Epithelial cell of prostate (primary cell): ENCODE measurements at regions not wholly inside any gene's neighbourhood (a gene's known extent, or its start where the extent isn't known, plus 50 kb on each side); places are given as distances from the start of the nearest gene placed in this dataset.
"Not testable (repeated sequence)": the region's sequence is repeated elsewhere in the genome, so short reads cannot be mapped to it uniquely, and the experiment has no call there.

ENCODE experiments used
- DNase-seq: peaks from one replicate; pipeline ENCODE4 v3.0.0-alpha.2; 2011; ENCODE audit warnings: low read depth, low spot score
- H3K27ac ChIP-seq: fragments of 450-650 bp; 2 replicates; pipeline ENCODE4 v1.5.1; 2017; ENCODE audit warnings: mild to moderate bottlenecking

- not testable (repeated sequence) for DNase-seq, H3K27ac ChIP-seq
Measured at GRCh38 chr2:91422102-91422501, 2730.6 kb downstream of the RPIA start.

DNA sequence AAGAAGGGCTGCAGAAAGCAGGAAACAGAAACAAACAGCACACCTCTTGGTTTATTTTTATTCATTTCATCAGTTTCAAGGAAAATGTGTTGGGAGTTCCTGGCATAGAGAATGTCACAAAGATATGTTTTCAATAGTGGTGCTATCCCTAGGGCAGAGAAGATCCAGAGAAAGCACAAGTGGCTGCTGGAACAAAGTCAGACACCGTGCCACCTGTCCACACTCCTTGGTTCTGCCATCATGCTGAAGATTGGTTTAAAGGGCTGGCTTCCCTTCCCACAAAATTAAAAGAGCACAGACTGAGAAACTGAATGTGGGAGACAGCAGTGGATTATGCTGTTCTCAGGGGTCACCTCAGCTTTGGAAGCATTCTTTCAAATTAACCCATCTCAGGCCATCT is 2735.7 kb downstream of the RPIA start:
- not testable (repeated sequence) for DNase-seq

DNA sequence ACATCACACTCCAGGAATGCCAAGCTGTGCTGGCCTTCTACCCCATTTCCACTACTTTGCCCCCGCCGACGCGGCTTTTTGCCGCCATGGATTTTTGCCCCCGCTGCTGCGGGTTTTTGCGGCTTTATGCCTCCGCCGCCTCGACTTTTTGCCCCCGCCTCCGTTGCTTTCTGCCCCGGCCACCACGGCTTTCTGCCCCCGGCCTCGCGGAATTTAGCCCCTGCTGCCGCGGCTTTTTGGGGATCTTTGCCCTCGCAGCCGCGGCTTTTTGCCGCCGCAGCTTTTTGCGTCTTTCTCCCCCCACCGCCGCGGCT is 2750.4 kb downstream of the RPIA start:
- not testable (repeated sequence) for DNase-seq

More for the DNA sequence above, 2735.7 kb downstream of the RPIA start:
- not testable (repeated sequence) for H3K27ac ChIP-seq

GRCh38 chr2:91442246-91442905 is 2750.9 kb downstream of the RPIA start:
- no peak for DNase-seq
- no peak overlapping the region for H3K27ac ChIP-seq

More for the DNA sequence above, 2750.4 kb downstream of the RPIA start:
- H3K27ac ChIP-seq: not testable (repeated sequence)

DNA sequence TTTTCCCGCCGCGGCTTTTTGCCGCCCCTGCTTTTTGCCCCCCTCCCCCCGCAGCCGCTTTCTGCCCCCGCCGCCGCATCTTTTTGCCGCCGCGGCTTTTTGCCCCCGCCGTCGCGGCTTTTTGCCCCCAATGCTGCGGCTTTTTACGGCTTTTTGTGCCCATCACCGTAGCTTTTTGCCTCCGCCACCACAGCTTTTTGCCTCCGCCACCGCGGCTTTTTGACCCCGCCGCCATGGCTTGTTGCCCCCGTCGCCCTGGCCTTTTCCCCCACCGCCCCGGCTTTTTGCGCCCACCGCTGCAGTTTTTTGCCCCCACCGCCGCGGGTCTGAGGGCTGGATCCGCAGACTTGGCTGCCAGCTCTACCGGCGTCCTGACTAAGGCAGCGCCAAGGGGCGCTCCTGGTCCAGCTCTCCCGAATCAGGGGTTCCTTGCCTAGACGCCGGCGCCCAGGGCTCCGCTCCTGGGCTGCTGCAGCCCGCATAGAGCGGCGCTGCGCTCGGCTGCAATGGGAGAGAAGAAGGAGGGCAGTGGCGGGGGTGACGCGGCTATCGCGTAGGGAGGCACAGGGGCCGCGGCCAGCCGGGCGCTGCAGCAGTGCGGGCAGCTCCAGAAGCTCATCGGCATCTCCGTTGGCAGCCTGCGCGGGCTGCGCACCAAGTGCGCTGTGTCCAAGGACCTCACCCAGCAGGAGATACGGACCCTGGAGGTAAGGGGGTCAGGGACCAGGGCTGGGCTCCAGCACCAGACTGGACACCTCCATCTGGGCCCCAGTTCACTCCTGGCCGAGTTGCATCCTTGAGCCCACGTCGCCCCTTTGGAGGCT is 2751.6 kb downstream of the RPIA start:
- not testable (repeated sequence) for DNase-seq, H3K27ac ChIP-seq

- DNase-seq, H3K27ac ChIP-seq: not testable (repeated sequence)
Measured at GRCh38 chr2:91443730-91444115, 2752.2 kb downstream of the RPIA start.

- not testable (repeated sequence) for DNase-seq, H3K27ac ChIP-seq
Measured at GRCh38 chr2:91445705-91446104, 2754.2 kb downstream of the RPIA start.

GRCh38 chr2:91446489-91446888 is 2755.0 kb downstream of the RPIA start:
- not testable (repeated sequence) for H3K27ac ChIP-seq, DNase-seq

GRCh38 chr2:91446915-91447314 is 2755.4 kb downstream of the RPIA start:
- not testable (repeated sequence) for H3K27ac ChIP-seq, DNase-seq

DNA sequence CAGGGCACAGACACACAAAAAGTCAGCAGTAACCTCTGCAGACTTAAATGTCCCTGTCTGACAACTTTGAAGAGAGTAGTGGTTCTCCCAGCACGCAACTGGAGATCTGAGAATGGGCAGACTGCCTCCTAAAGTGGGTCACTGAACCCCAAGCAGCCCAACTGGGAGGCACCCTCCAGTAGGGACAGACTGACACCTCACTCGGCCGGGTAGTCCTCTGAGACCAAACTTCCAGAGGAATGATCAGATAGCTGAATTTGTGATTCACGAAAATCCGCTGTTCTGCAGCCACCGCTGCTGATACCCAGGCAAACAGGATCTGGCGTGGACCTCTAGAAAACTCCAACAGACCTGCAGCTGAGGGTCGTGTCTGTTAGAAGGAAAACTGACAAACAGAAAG is 2756.0 kb downstream of the RPIA start:
- H3K27ac ChIP-seq, DNase-seq: not testable (repeated sequence)

DNA sequence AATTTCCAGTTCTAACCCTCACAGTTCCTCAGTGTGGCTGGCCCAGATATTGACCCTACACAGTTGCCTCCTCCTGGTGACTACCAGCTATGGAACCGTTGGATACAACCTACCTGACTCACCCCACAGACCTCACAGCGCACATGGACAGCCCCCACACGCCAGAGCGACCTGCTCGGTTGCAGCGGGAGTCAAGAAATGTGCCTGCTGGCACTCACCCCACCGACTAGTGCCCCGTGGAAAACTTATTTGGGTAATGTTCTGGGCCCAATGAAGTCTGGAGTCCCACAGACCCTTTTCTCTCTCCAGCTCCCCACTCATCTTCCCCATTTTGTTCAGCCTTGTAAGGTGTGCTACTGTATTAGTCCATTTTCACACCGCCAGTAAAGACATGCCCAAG is 2770.8 kb downstream of the RPIA start:
- DNase-seq: not testable (repeated sequence)

DNA sequence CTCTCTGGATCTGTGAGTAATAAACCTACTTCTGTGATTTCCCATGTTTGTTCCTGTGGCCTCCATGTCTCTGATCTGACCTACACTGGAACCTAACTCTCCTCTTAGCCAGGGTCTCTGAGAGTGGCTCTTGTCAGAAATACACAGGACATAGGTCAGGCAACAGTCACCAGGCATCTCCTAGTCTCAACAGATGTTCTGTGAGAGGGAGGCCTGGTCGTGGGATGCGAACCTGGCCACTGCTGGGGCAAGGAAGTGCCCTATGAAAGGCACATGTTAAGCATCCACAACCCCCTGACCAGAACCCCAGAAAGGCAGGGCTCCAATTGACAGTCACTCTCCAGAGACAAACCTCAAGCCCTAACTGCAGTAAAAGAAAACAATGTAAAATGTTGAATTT is 2771.5 kb downstream of the RPIA start:
- not testable (repeated sequence) for DNase-seq, H3K27ac ChIP-seq

More for the DNA sequence above, 2770.8 kb downstream of the RPIA start:
- H3K27ac ChIP-seq: not testable (repeated sequence)

DNA sequence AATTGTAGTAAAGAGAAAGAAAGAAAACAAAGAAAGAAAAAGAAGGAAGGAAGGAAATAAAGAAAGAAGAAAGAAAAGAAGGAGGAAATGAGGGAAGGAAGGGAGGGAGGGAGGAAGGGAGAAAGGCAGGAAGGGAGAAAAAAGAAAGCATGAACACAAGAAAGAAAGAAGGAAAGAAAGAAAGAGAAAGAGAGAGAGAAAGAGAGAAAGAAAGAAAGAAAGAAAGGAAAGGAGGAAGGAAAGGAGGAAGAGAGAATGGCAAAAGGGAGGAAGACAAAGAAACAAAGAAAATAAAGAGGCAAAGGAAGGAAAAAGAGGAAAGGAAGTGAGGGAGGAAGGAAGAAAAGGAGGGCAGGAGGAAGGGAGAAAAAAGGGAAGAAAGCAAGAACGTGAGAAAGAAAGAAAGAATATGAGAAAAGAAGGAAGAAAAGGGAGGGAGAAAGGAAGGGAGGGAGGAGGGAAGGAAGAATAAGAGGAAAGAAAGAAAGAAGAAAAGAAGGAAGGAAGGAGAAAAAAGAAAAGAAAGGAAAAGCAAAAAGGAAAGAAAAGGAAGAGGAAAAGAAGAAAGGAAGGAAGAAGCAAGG is 2775.4 kb downstream of the RPIA start:
- not testable (repeated sequence) for DNase-seq, H3K27ac ChIP-seq

DNA sequence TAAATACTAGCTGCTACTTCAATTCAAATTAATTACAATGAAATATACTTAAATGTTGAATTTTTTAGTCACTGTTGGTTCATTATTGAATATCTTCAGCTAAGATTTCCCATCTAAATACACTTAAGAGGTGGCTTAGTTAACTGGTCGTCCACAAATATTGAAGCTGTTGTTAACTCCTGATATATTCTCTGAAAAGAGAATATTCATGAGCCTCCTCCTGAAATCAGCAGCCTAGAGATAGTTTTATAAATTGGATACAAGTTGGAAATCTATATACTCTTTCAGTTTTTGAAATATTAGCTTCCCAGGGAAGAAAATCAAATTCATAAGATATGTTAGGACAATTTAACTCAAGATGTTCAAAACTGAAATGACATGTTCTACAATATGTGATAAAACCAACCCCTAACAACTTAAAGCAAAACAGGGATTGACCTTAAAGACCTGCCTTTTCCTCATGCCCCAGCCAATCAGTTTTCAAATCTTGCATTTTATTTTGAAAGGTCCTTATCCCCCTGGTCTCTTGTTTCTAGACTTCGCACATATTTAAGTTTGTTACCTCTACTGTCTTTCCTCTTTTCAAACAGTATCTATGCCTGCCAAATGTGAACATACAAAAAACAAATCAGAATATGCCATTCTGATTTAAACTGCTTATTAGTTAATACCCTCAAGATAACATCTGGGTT is 2784.9 kb downstream of the RPIA start:
- H3K27ac ChIP-seq, DNase-seq: not testable (repeated sequence)

DNA sequence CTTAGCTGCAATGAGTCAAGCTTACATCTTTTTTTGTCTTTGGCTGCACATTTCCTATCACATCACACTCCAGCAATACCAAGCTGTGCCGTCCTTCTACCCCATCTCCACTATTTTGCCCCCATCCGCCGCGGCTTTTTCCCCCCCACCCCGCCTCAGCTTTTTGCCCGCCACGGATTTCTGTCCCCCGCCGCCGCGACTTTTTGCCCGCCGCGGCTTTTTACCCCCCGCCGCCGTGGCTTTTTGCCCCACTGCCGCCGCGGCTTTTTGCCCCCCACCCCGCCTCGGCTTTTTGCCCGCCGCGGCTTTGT is 2785.4 kb downstream of the RPIA start:
- H3K27ac ChIP-seq, DNase-seq: not testable (repeated sequence)

DNA sequence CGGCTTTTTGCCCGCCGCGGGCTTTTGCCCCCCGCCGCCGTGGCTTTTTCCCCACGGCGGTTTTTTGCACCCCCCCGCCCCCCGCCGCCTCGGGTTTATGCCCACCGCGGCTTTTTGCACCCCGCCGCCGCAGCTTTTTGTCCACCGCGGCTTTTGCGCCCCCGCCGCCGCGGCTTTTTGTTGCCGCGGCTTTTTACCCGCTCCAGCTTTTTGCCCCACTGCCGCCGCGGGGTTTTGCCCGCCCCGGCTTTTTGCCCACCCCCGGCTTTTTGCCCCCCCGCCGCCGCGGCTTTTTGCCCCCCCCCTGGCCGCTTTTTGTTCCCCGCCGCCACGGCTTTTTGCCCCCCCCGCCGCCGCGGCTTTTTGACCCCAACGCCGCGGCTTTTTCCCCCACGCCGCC is 2785.8 kb downstream of the RPIA start:
- not testable (repeated sequence) for H3K27ac ChIP-seq, DNase-seq

GRCh38 chr2:91477731-91478672 is 2786.5 kb downstream of the RPIA start:
- no peak overlapping the region for H3K27ac ChIP-seq
- DNase-seq: no peak

DNA sequence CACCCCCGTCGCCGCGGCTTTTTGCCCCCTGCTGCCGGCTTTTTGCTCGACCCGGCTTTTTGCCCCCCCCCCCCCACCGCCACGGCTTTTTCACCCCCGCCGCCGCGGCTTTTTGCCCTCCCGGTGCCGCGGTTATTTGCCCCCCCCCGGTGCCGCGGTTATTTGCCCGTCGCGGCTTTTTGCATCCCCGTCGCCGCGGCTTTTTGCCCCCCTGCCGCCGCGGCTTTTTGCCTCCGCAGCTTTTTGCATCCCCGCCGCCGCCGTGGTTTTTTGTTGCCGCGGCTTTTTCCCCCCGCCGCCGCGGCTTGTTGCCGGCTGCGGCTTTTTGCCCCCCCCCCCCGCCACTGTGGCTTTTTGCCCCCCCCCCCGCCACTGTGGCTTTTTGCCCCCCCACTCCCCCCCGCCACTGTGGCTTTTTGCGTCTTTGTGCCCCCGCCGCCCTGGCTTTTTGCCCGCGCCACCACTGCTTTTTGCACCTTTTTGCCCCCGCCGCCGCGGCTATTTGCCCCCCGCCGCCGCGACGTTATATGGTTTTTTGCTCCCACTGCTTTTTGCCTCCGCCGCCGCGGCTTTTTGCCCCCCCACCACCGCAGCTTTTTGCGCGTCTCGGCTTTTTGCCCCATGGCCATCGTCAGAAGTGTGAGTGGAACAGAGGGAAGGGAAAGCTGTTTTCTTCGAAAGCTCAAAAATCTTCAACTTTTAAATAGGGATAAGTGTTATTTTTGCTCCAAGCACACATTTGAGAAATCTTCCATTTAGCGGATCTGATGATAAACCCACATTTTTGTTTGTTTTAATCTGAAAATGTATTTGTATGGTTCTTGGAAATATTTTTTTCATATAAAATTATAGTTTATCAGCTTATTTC is 2787.6 kb downstream of the RPIA start:
- not testable (repeated sequence) for DNase-seq, H3K27ac ChIP-seq

DNA sequence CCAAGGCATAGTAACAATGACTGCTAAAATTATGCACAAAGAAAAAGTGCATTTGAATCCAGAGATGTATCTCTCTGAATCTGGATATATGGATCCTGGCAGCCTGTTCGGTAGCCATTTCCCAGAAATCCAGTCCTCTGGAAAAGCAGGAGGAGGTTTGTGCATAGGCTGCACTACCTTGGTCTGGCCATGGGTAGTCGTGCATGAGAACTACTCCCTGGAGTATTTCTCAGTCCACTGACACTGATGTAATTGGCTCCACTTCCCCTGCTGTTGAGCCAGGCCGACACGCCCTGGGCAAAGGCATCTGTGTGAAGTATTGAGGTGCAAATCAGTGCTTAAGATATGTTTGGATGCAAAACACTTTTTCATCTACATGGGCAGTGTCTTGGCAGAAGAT is 2793.8 kb downstream of the RPIA start:
- DNase-seq, H3K27ac ChIP-seq: not testable (repeated sequence)
